Keratinocyte (primary cell): ENCODE measurements at regions not wholly inside any gene's neighbourhood (a gene's known extent, or its start where the extent isn't known, plus 50 kb on each side); places are given as distances from the start of the nearest gene placed in this dataset.
"Not testable (repeated sequence)": the region's sequence is repeated elsewhere in the genome, so short reads cannot be mapped to it uniquely, and the experiment has no call there.

Experiments used
- DNase-seq: peaks from one replicate; pipeline ENCODE4 v3.0.0-alpha.2; 2011; ENCODE audit warnings: low read depth, missing footprints, low spot score
- FAIRE-seq: peaks from 2 replicates; lab custom pipeline; 2011; peaks lifted over from hg19 to GRCh38; lab: Jason Lieb, UNC
- H2AFZ ChIP-seq: 2 replicates; pipeline ENCODE4 v1.6.0; 2012; ENCODE audit warnings: low read length, control low read depth, inconsistent platforms; ENCODE audit not compliant: control insufficient read depth
- H3K27ac ChIP-seq: 2 replicates; pipeline ENCODE4 v1.5.1; 2011; ENCODE audit warnings: low read length; ENCODE audit not compliant: control insufficient read depth, insufficient read depth
- H3K27me3 ChIP-seq: 3 replicates; pipeline ENCODE4 v1.6.0; 2011; ENCODE audit warnings: low read length; ENCODE audit not compliant: control insufficient read depth, insufficient read depth; ENCODE audit errors: extremely low read depth
- H3K36me3 ChIP-seq, 2 experiments: 2 replicates in 1 of 2; 3 replicates in 1 of 2; pipeline ENCODE4 v1.5.1; 2011; ENCODE audit warnings: low read length in 2 of 2, mild to moderate bottlenecking in 1 of 2; ENCODE audit not compliant: control insufficient read depth in 2 of 2, insufficient read depth in 2 of 2; ENCODE audit errors: extremely low read depth in 1 of 2
- H3K4me1 ChIP-seq: 3 replicates; pipeline ENCODE4 v1.5.1; 2011; ENCODE audit warnings: low read length; ENCODE audit not compliant: control insufficient read depth, insufficient read depth; ENCODE audit errors: extremely low read depth
- H3K4me2 ChIP-seq: 3 replicates; pipeline ENCODE4 v1.6.0; 2011; ENCODE audit warnings: low read depth, low read length; ENCODE audit not compliant: control insufficient read depth, insufficient read depth; ENCODE audit errors: extremely low read depth
- H3K4me3 ChIP-seq, 3 experiments: fragments of 200-600 bp in 1 of 3; sonication (generic) in 1 of 3; 2 replicates in 2 of 3; 3 replicates in 1 of 3; pipeline ENCODE4 v1.5.1; 2011 to 2016; ENCODE audit warnings: low read length in 3 of 3, mild to moderate bottlenecking in 3 of 3, control low read depth in 2 of 3, inconsistent platforms in 1 of 3, low read depth in 1 of 3, mixed read lengths in 1 of 3, mixed run types in 1 of 3, moderate library complexity in 1 of 3; ENCODE audit not compliant: control insufficient read depth in 2 of 3, insufficient read depth in 2 of 3; ENCODE audit errors: extremely low read depth in 1 of 3
- H3K79me2 ChIP-seq: 2 replicates; pipeline ENCODE4 v1.6.0; 2012; ENCODE audit warnings: low read length; ENCODE audit not compliant: control insufficient read depth, insufficient read depth
- H3K9ac ChIP-seq: 3 replicates; pipeline ENCODE4 v1.6.0; 2011; ENCODE audit warnings: low read length; ENCODE audit not compliant: control insufficient read depth, insufficient read depth; ENCODE audit errors: extremely low read depth
- H3K9me1 ChIP-seq: 3 replicates; pipeline ENCODE4 v1.6.0; 2011; ENCODE audit warnings: low read length; ENCODE audit not compliant: control insufficient read depth, insufficient read depth; ENCODE audit errors: extremely low read depth
- H3K9me3 ChIP-seq: 2 replicates; pipeline ENCODE4 v1.5.1; 2012; ENCODE audit warnings: low read depth, low read length; ENCODE audit not compliant: control insufficient read depth
- H4K20me1 ChIP-seq: 3 replicates; pipeline ENCODE4 v1.6.0; 2011; ENCODE audit warnings: low read length; ENCODE audit not compliant: control insufficient read depth, insufficient read depth; ENCODE audit errors: extremely low read depth
- EZH2 ChIP-seq: IDR thresholded peaks from one replicate; pipeline ENCODE4 v1.6.1; 2012; ENCODE audit warnings: inconsistent platforms, mild to moderate bottlenecking, low read length, moderate library complexity
- dilution Hi-C: fragments of 300-500 bp; cut with MboI; formaldehyde crosslinking; loops from one replicate; pipeline ENCODE4 v1.7.0; 2020; ENCODE audit warnings: low sequenced_read_pairs; ENCODE audit not compliant: extremely low pct_ligation_motif_present
- TF ChIP-seq, protein P1 (sequence below), 3 experiments: IDR thresholded peaks in 1 of 3; conservative IDR thresholded peaks in 1 of 3; optimal IDR thresholded peaks in 1 of 3; 2 replicates in 2 of 3; 3 replicates in 1 of 3; pipeline versions ENCODE3 to v1.5.1; 2011; ENCODE audit warnings: low read length in 3 of 3, mild to moderate bottlenecking in 3 of 3, moderate library complexity in 2 of 3, control low read depth in 1 of 3, inconsistent platforms in 1 of 3; ENCODE audit not compliant: insufficient read depth in 2 of 3; ENCODE audit errors: extremely low read depth in 1 of 3

DNA sequence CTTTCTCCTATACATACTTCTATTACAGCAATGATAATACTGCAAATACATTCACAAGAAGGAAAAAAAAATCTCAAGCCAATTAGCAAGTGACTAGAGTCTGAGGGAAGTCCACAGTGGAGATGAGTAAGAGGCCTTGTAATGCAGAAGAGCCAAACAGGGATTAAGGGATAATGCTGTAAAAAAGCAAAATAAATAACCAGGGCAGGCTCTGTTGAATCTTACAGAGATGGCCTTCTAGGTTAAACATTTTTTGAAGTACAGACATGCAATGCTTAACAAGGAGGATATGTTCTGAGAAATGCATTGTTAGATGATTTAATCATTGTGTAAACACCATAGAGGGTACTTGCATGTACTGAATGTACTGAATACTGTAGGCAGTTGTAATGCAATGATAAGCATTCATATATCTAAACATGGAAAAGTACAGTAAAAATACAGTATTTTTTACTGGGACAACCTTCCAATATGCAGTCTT lies 122.1 kb upstream of the RMDN2 start:
- Histone ChIP-seq H4K20me1 (no peaks in the 10 kb centered on the region), H3K9me3 (no peaks in the 10 kb centered on the region), H3K4me2 (peak overlapping the region; percentile 34), H3K4me3 (no peak overlapping the region), H3K27me3 (no peaks in the 10 kb centered on the region), H3K36me3 (no peaks in the 10 kb centered on the region), H2AFZ (no peak overlapping the region), H3K9me1 (no peaks in the 10 kb centered on the region), H3K27ac (no peak overlapping the region), H3K4me1 (peaks cover 14% of the 10 kb centered on the region), H3K79me2 (no peaks in the 10 kb centered on the region), H3K9ac (no peak overlapping the region)
- DNase-seq (no peak), FAIRE-seq (no peak)
- dilution Hi-C loops: no loop called here
- no peak for TF ChIP-seq EZH2
- TF ChIP-seq, protein P1, sequence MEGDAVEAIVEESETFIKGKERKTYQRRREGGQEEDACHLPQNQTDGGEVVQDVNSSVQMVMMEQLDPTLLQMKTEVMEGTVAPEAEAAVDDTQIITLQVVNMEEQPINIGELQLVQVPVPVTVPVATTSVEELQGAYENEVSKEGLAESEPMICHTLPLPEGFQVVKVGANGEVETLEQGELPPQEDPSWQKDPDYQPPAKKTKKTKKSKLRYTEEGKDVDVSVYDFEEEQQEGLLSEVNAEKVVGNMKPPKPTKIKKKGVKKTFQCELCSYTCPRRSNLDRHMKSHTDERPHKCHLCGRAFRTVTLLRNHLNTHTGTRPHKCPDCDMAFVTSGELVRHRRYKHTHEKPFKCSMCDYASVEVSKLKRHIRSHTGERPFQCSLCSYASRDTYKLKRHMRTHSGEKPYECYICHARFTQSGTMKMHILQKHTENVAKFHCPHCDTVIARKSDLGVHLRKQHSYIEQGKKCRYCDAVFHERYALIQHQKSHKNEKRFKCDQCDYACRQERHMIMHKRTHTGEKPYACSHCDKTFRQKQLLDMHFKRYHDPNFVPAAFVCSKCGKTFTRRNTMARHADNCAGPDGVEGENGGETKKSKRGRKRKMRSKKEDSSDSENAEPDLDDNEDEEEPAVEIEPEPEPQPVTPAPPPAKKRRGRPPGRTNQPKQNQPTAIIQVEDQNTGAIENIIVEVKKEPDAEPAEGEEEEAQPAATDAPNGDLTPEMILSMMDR (optimal IDR thresholded peaks at IDR 0.05 in 1 of 3, IDR thresholded peaks at IDR 0.05 in 1 of 3, conservative IDR thresholded peaks at IDR 0.05 in 1 of 3; ENCODE audit: extremely low read depth in 1 of 3, insufficient read depth in 2 of 3, low read length in 3 of 3): no peak

DNA sequence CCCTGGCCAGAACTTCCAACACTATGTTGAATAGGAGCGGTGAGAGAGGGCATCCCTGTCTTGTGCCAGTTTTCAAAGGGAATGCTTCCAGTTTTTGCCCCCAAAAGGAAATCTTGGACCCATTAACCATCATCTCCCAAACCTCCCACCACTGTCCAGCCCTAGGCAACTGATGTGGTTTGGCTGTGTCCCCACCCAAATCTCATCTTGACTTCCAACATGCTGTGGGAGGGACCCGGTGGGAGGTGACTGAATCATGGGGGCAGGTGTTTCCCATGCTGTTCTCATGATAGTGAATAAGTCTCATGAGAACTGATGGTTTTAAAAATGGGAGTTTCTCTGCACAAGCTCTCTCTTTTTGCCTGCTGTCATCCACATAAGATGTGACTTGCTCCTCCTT lies 119.1 kb upstream of the RMDN2 start:
- dilution Hi-C loops, H3K27me3 ChIP-seq, DNase-seq, H3K9ac ChIP-seq, H3K9me1 ChIP-seq, H3K36me3 ChIP-seq, H3K9me3 ChIP-seq, H3K4me3 ChIP-seq, H2AFZ ChIP-seq, H3K4me2 ChIP-seq, H3K27ac ChIP-seq, FAIRE-seq, H3K79me2 ChIP-seq, H4K20me1 ChIP-seq: not testable (repeated sequence)
- H3K4me1 ChIP-seq: peaks cover 14% of the 10 kb centered on the region

DNA sequence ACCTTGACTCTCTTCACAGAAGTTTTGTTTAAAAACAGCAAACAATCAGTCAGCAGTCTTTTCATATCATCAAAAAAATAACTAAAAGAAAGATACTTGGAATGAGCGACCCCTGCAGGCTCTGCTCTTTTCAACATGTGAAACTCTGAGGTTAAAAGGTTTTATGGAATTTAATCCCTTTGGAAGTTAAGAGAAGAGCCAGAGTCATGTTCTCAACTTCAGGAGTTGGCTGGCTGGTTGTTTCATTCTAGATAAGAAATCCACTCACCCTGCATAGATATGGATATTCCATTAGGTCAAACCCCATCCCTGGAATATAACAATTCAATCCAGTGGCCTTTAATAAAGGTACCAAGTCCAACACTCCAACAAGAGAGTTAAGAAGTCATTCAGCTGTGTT lies 115.6 kb upstream of the RMDN2 start:
- Histone ChIP-seq H4K20me1 (no peaks in the 10 kb centered on the region), H3K27me3 (no peaks in the 10 kb centered on the region), H3K36me3 (no peaks in the 10 kb centered on the region), H3K9me1 (no peaks in the 10 kb centered on the region), H3K27ac (no peak overlapping the region), H3K4me1 (no peaks in the 10 kb centered on the region), H3K4me2 (no peak overlapping the region), H3K4me3 (no peak overlapping the region), H3K9ac (no peak overlapping the region), H3K9me3 (no peaks in the 10 kb centered on the region), H2AFZ (no peak overlapping the region), H3K79me2 (no peaks in the 10 kb centered on the region)
- dilution Hi-C loops: no loop called here
- DNase-seq (no peak), FAIRE-seq (no peak)
- TF ChIP-seq EZH2: no peak
- TF ChIP-seq, protein P1 (optimal IDR thresholded peaks at IDR 0.05 in 1 of 3, IDR thresholded peaks at IDR 0.05 in 1 of 3, conservative IDR thresholded peaks at IDR 0.05 in 1 of 3; ENCODE audit: extremely low read depth in 1 of 3, insufficient read depth in 2 of 3, low read length in 3 of 3): peak in 2 of 3 experiments; percentile 39 to 50
